Body of pancreas (tissue), 4 donors: ENCODE measurements at regions not wholly inside any gene's neighbourhood (a gene's known extent, or its start where the extent isn't known, plus 50 kb on each side); places are given as distances from the start of the nearest gene placed in this dataset.
A peak's percentile ranks its signal among the peaks of the same experiment; 100 is the strongest.
"Not testable (repeated sequence)": the region's sequence is repeated elsewhere in the genome, so short reads cannot be mapped to it uniquely, and the experiment has no call there.

Experiments used
- ATAC-seq: fragments of 150-250 bp; one replicate; pipeline ENCODE4 v1.9.1; 2016
- DNase-seq, 4 donors: peaks; one replicate each; pipeline ENCODE4 v3.0.0-alpha.2; 2019
- H3K27ac ChIP-seq, 4 donors: fragments of 200-600 bp; sonication (generic); 1 replicate in 3 of 4; 2 replicates in 1 of 4; pipeline versions ENCODE4 v1.5.1 to v1.6.1; 2016 to 2019; ENCODE audit warnings: mild to moderate bottlenecking in 1 of 4, mixed read lengths in 1 of 4, moderate library complexity in 1 of 4
- H3K27me3 ChIP-seq, 2 donors: fragments of 200-600 bp; sonication (generic); one replicate each; pipeline ENCODE4 v1.6.0; 2016; ENCODE audit warnings: mild to moderate bottlenecking in 1 of 2
- H3K36me3 ChIP-seq, 2 donors: fragments of 200-600 bp; sonication (generic); replicated peaks in 1 of 2; 2 replicates each; pipeline ENCODE4 v1.5.1; 2016; ENCODE audit warnings: low read depth in 2 of 2; ENCODE audit not compliant: insufficient read depth in 1 of 2
- H3K4me1 ChIP-seq: fragments of 200-600 bp; sonication (generic); one replicate; pipeline ENCODE4 v1.6.0; 2016
- H3K4me3 ChIP-seq, 2 donors: fragments of 200-600 bp; sonication (generic); 1 replicate in 1 of 2; 2 replicates in 1 of 2; pipeline ENCODE4 v1.5.1; 2016 to 2019
- H3K9me3 ChIP-seq, 3 donors: fragments of 200-600 bp; sonication (generic); 1 replicate in 2 of 3; 2 replicates in 1 of 3; pipeline ENCODE4 v1.5.1; 2016
- CTCF ChIP-seq, 7 experiments: fragments of 450-650 bp in 4 of 7; fragments of 200-600 bp in 3 of 7; sonication (generic) in 3 of 7; IDR thresholded peaks; one replicate each; pipeline ENCODE4 v1.5.1; 2016 to 2019; ENCODE audit warnings: antibody characterized with exemption in 7 of 7
- POLR2A ChIP-seq, 3 donors: fragments of 450-650 bp; IDR thresholded peaks; one replicate each; pipeline ENCODE4 v1.6.1; 2016; ENCODE audit warnings: antibody characterized with exemption in 3 of 3, mild to moderate bottlenecking in 2 of 3
- WGBS, 2 donors: methylation state at CpG; one replicate each; pipeline ENCODE4 v1.1.5; 2017; 5-methylcytosine and 5-hydroxymethylcytosine counted together
- intact Hi-C: fragments of 100-400 bp; cut with DNase I; formaldehyde crosslinking; loops from one replicate; pipeline ENCODE4 v1.15.1; 2023

GRCh38 chr4:158035662-158036195 lies 137.1 kb downstream of the GASK1B start:
- Histone ChIP-seq H3K27me3 (no peaks in the 10 kb centered on the region), H3K27ac (no peak overlapping the region), H3K9me3 (no peaks in the 10 kb centered on the region), H3K36me3 (no peaks in the 10 kb centered on the region), H3K4me1 (peaks cover 25% of the 10 kb centered on the region), H3K4me3 (no peak overlapping the region)
- ATAC-seq, result no peak
- DNase-seq, result no peak
- WGBS, 2 donors, result 91 to 100% methylated on average over 2 of the region's 2 CpGs
- intact Hi-C loops, result no loop called here
- TF ChIP-seq CTCF (IDR thresholded peaks at IDR 0.05), result no peak
- TF ChIP-seq POLR2A (IDR thresholded peaks at IDR 0.05), result no peak

- peak overlapping the region; percentile 40 to 85 (median 68) for H3K27ac ChIP-seq
- H3K4me3 ChIP-seq, result no peak overlapping the region
- no peaks in the 10 kb centered on the region for H3K27me3 ChIP-seq
- TF ChIP-seq POLR2A (IDR thresholded peaks at IDR 0.05), result no peak
- TF ChIP-seq CTCF (IDR thresholded peaks at IDR 0.05), result no peak
- no peaks in the 10 kb centered on the region for H3K36me3 ChIP-seq
- no peaks in the 10 kb centered on the region for H3K9me3 ChIP-seq
- ATAC-seq, result peak; percentile 85
- DNase-seq, result peak; percentile 39 to 67 (median 47)
- H3K4me1 ChIP-seq, result peaks cover 25% of the 10 kb centered on the region
- 7 to 11% methylated on average over 5 of the region's 5 CpGs for WGBS, 2 donors
- intact Hi-C loops, result no loop called here
Measured at GRCh38 chr4:158033416-158034120, 139.3 kb downstream of the GASK1B start.

GRCh38 chr4:158032733-158033415 lies 140.0 kb downstream of the GASK1B start:
- intact Hi-C loops, result no loop called here
- 12 to 13% methylated on average over 4 of the region's 4 CpGs for WGBS, 2 donors
- DNase-seq (no peak), ATAC-seq (peak; percentile 5)
- H3K4me3 ChIP-seq, result no peak overlapping the region
- no peak for TF ChIP-seq CTCF (IDR thresholded peaks at IDR 0.05)
- TF ChIP-seq POLR2A (IDR thresholded peaks at IDR 0.05), result no peak
- H3K9me3 ChIP-seq, result no peaks in the 10 kb centered on the region
- H3K27ac ChIP-seq, result peak overlapping the region; percentile 40 to 85 (median 68)
- no peaks in the 10 kb centered on the region for H3K27me3 ChIP-seq
- H3K4me1 ChIP-seq, result peaks cover 25% of the 10 kb centered on the region
- H3K36me3 ChIP-seq, result no peaks in the 10 kb centered on the region

GRCh38 chr4:158028381-158028780 lies 144.4 kb downstream of the GASK1B start:
- H3K36me3 ChIP-seq, H3K9me3 ChIP-seq, intact Hi-C loops, ATAC-seq, H3K27ac ChIP-seq, H3K4me3 ChIP-seq, H3K27me3 ChIP-seq, DNase-seq: not testable (repeated sequence)
- peaks cover 15% of the 10 kb centered on the region for H3K4me1 ChIP-seq

GRCh38 chr4:158025131-158025530 lies 147.7 kb downstream of the GASK1B start:
- no peak overlapping the region for H3K4me3 ChIP-seq
- WGBS, 2 donors, result 93 to 100% methylated on average over 1 of the region's 1 CpG
- no peaks in the 10 kb centered on the region for H3K9me3 ChIP-seq
- ATAC-seq (no peak), DNase-seq (no peak)
- H3K36me3 ChIP-seq, result no peaks in the 10 kb centered on the region
- H3K27ac ChIP-seq, result no peak overlapping the region
- H3K27me3 ChIP-seq, result no peaks in the 10 kb centered on the region
- intact Hi-C loops, result no loop called here
- TF ChIP-seq CTCF (IDR thresholded peaks at IDR 0.05), result no peak
- no peak for TF ChIP-seq POLR2A (IDR thresholded peaks at IDR 0.05)
- peaks cover 12% of the 10 kb centered on the region for H3K4me1 ChIP-seq
